Adrenal gland (tissue), 5 donors: ENCODE measurements at regions not wholly inside any gene's neighbourhood (a gene's known extent, or its start where the extent isn't known, plus 50 kb on each side); places are given as distances from the start of the nearest gene placed in this dataset.

Experiments used
- CTCF ChIP-seq, 6 experiments: fragments of 450-650 bp in 4 of 6; fragments of 200-600 bp in 2 of 6; sonication (generic) in 1 of 6; IDR thresholded peaks; 1 replicate in 5 of 6; 2 replicates in 1 of 6; pipeline versions ENCODE4 v1.5.1 to v1.8.0; 2016 to 2021; ENCODE audit warnings: antibody characterized with exemption in 6 of 6, mild to moderate bottlenecking in 2 of 6, moderate library complexity in 1 of 6
- POLR2A ChIP-seq, 2 donors: fragments of 450-650 bp; IDR thresholded peaks; one replicate each; pipeline ENCODE4 v1.6.1; 2017; ENCODE audit warnings: antibody characterized with exemption in 2 of 2, mild to moderate bottlenecking in 2 of 2, moderate library complexity in 1 of 2
- donor health status: DM: no; HTN: no; CAD: no.

GRCh38 chr1:104238991-104239390 is 489.3 kb downstream of the AMY1C start:
- TF ChIP-seq CTCF (IDR thresholded peaks at IDR 0.05) (no peak), POLR2A (IDR thresholded peaks at IDR 0.05) (no peak)
